Fibroblast of skin of right quadriceps (primary cell): ENCODE measurements at regions not wholly inside any gene's neighbourhood (a gene's known extent, or its start where the extent isn't known, plus 50 kb on each side); places are given as distances from the start of the nearest gene placed in this dataset.
"Not testable (repeated sequence)": the region's sequence is repeated elsewhere in the genome, so short reads cannot be mapped to it uniquely, and the experiment has no call there.

Experiments used
- DNase-seq: peaks from one replicate; pipeline ENCODE4 v3.0.0-alpha.2; 2013

- DNase-seq: no peak
These were observed 289.7 kb upstream of the GRID2 start for GRCh38 chr4:92014067-92014466.

- DNase-seq: no peak
These were observed 282.6 kb upstream of the GRID2 start for GRCh38 chr4:92021203-92021602.

- no peak for DNase-seq
These were observed 282.0 kb upstream of the GRID2 start for GRCh38 chr4:92021788-92022187.

GRCh38 chr4:92028830-92029229 is 274.9 kb upstream of the GRID2 start:
- DNase-seq: not testable (repeated sequence)

GRCh38 chr4:92031825-92032224 is 271.9 kb upstream of the GRID2 start:
- no peak for DNase-seq

- DNase-seq: no peak
These were observed 268.1 kb upstream of the GRID2 start for GRCh38 chr4:92035666-92036065.

- DNase-seq: no peak
These were observed 258.0 kb upstream of the GRID2 start for GRCh38 chr4:92045718-92046117.

- DNase-seq: peak; percentile 51
These were observed 256.4 kb upstream of the GRID2 start for GRCh38 chr4:92047209-92047875.

GRCh38 chr4:92050875-92051274 is 252.9 kb upstream of the GRID2 start:
- DNase-seq: no peak

- no peak for DNase-seq
These were observed 244.2 kb upstream of the GRID2 start for GRCh38 chr4:92059615-92060014.

GRCh38 chr4:92060333-92060732 is 243.4 kb upstream of the GRID2 start:
- DNase-seq: no peak

GRCh38 chr4:92064574-92064973 is 239.2 kb upstream of the GRID2 start:
- DNase-seq: no peak

GRCh38 chr4:92066485-92066884 is 237.3 kb upstream of the GRID2 start:
- no peak for DNase-seq

GRCh38 chr4:92071587-92071986 is 232.2 kb upstream of the GRID2 start:
- no peak for DNase-seq

- no peak for DNase-seq
These were observed 228.9 kb upstream of the GRID2 start for GRCh38 chr4:92074839-92075238.

- DNase-seq: no peak
These were observed 212.9 kb upstream of the GRID2 start for GRCh38 chr4:92090887-92091286.

GRCh38 chr4:92091335-92091734 is 212.4 kb upstream of the GRID2 start:
- no peak for DNase-seq

GRCh38 chr4:92099861-92100260 is 203.9 kb upstream of the GRID2 start:
- peak; percentile 2 for DNase-seq

- DNase-seq: no peak
These were observed 202.8 kb upstream of the GRID2 start for GRCh38 chr4:92100975-92101374.

GRCh38 chr4:92101737-92102172 is 202.0 kb upstream of the GRID2 start:
- peak; percentile 50 for DNase-seq

GRCh38 chr4:92104506-92104905 is 199.3 kb upstream of the GRID2 start:
- DNase-seq: peak; percentile 1

GRCh38 chr4:92106816-92107215 is 196.9 kb upstream of the GRID2 start:
- DNase-seq: no peak

- no peak for DNase-seq
These were observed 192.3 kb upstream of the GRID2 start for GRCh38 chr4:92111493-92111892.

GRCh38 chr4:92112805-92113204 is 191.0 kb upstream of the GRID2 start:
- DNase-seq: no peak

GRCh38 chr4:92120810-92121498 is 182.8 kb upstream of the GRID2 start:
- peak; percentile 1 for DNase-seq
